ENCODE measurements at regions not wholly inside any gene's neighbourhood (a gene's known extent, or its start where the extent isn't known, plus 50 kb on each side); places are given as distances from the start of the nearest gene placed in this dataset.

DNA sequence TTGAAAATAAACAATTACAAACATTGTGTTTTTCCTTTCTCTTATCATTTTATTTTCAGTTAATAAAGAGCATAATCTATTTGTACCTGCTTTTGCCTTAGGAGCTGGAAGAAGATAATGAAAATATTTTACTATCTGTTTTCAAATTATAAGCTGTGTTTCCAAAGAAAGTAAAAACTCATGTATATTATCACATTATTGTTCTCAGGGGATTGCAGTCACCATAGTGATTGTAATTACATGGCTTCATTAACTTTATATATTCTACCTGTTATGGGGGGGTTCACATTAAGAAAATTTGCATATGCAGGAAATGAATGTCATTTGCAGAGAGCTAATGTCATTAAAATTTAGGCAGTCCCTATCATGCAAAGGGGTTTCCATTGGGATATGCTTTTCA is 542.3 kb downstream of the NXPH1 start:
- Histone ChIP-seq H3K36me3 (ENCODE audit: low read depth, missing control alignments) (no peaks in the 10 kb centered on the region), H3K4me1 (no peaks in the 10 kb centered on the region), H3K4me3 (no peak overlapping the region), H3K27me3 (no peaks in the 10 kb centered on the region), H3K9me3 (no peaks in the 10 kb centered on the region), H3K27ac (no peak overlapping the region)
- intact Hi-C loops (cut with DNase I; ENCODE audit: low total_unique reads): no loop called here
- no peak for DNase-seq
- TF ChIP-seq, protein P1, sequence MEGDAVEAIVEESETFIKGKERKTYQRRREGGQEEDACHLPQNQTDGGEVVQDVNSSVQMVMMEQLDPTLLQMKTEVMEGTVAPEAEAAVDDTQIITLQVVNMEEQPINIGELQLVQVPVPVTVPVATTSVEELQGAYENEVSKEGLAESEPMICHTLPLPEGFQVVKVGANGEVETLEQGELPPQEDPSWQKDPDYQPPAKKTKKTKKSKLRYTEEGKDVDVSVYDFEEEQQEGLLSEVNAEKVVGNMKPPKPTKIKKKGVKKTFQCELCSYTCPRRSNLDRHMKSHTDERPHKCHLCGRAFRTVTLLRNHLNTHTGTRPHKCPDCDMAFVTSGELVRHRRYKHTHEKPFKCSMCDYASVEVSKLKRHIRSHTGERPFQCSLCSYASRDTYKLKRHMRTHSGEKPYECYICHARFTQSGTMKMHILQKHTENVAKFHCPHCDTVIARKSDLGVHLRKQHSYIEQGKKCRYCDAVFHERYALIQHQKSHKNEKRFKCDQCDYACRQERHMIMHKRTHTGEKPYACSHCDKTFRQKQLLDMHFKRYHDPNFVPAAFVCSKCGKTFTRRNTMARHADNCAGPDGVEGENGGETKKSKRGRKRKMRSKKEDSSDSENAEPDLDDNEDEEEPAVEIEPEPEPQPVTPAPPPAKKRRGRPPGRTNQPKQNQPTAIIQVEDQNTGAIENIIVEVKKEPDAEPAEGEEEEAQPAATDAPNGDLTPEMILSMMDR (IDR thresholded peaks at IDR 0.05): no peak
- TF ChIP-seq POLR2A (IDR thresholded peaks at IDR 0.05): no peak

DNA sequence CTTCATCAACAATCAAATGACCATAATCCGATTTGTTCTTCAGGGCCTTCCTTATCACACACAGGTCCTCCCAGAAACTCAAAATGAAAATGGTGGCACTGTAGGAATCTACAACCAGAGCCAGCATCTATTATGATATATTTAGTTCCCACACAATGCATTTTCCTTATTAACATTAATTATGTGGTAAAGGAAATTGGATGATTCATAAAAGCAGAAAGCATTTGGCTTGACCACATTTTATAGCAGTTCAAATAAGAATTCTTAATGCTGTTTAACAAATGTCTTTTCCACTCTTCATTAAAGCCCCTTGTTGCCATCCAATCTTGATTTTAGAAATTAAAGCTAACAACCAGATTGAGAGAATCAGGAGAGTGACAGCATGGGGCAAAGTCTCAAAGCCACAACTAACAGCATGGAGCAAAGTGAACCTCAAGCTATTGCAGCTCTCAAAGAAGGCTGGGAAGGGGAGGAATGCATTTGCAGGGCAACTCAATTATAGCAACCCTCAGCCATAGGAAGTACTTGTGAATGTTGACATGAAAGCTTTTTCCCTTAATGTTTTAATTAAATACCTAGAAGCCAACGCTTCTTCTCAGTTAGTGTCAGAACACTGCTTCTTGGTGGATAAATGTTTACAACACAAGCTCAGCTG is 549.1 kb downstream of the NXPH1 start:
- Histone ChIP-seq H3K4me3 (no peak overlapping the region), H3K36me3 (ENCODE audit: low read depth, missing control alignments) (no peaks in the 10 kb centered on the region), H3K4me1 (no peaks in the 10 kb centered on the region), H3K27ac (no peak overlapping the region), H3K9me3 (no peaks in the 10 kb centered on the region), H3K27me3 (no peaks in the 10 kb centered on the region)
- no peak for DNase-seq
- TF ChIP-seq POLR2A (IDR thresholded peaks at IDR 0.05): no peak
- TF ChIP-seq, protein P1 (IDR thresholded peaks at IDR 0.05): no peak
- WGBS, 2 donors: 85 to 91% methylated on average over 2 of the region's 2 CpGs
- intact Hi-C loops (cut with DNase I; ENCODE audit: low total_unique reads): no loop called here

DNA sequence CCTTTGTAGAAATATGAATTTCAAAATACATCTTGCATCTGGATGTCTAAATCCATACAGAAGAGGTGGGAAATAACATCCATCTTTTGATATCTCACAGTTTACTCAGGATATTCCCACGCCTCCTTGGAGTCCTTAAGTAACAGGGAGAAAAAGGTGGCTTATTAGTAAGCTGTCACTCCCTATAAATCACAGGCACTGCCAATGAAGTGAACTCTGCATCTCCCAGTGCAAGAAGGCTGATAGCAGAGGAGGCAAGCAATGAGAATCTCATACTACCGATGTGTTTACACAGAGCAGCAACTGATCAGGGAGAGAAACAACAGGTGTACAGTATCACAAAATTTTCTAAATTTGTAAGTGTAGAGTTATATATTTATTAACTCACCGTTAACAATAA is 551.8 kb downstream of the NXPH1 start:
- 65 to 67% methylated on average over 3 of the region's 3 CpGs for WGBS, 2 donors
- Histone ChIP-seq H3K9me3 (no peaks in the 10 kb centered on the region), H3K36me3 (ENCODE audit: low read depth, missing control alignments) (no peaks in the 10 kb centered on the region), H3K27me3 (no peaks in the 10 kb centered on the region), H3K4me3 (no peak overlapping the region), H3K4me1 (no peaks in the 10 kb centered on the region), H3K27ac (no peak overlapping the region)
- no peak for TF ChIP-seq POLR2A (IDR thresholded peaks at IDR 0.05)
- TF ChIP-seq, protein P1 (IDR thresholded peaks at IDR 0.05): no peak
- no peak for DNase-seq
- intact Hi-C loops (cut with DNase I; ENCODE audit: low total_unique reads): no loop called here

DNA sequence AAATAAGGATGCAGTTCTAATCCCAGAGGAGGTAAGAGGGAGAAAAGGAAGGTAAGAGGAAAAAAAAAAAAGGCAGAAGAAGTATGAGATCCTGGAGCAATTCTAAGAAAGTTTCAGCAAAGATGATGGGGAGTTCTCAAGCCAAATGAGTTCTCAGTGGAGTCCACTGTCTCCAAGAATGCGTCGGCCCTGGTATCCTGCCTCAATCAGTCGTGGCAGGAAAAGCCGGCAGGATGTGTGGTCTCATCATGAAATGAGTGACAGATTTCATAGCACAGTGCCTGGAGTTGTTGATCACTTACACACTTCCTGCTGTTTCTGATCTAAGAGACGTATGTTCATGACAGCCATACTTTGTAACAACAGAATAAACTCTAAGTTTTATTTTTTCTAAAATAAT is 554.9 kb downstream of the NXPH1 start:
- no peak for DNase-seq
- Histone ChIP-seq H3K9me3 (no peaks in the 10 kb centered on the region), H3K36me3 (ENCODE audit: low read depth, missing control alignments) (no peaks in the 10 kb centered on the region), H3K4me3 (no peak overlapping the region), H3K4me1 (no peaks in the 10 kb centered on the region), H3K27ac (no peak overlapping the region), H3K27me3 (no peaks in the 10 kb centered on the region)
- no peak for TF ChIP-seq POLR2A (IDR thresholded peaks at IDR 0.05)
- TF ChIP-seq, protein P1 (IDR thresholded peaks at IDR 0.05): no peak
- intact Hi-C loops (cut with DNase I; ENCODE audit: low total_unique reads): no loop called here
- WGBS, 2 donors: 79 to 81% methylated on average over 5 of the region's 5 CpGs

DNA sequence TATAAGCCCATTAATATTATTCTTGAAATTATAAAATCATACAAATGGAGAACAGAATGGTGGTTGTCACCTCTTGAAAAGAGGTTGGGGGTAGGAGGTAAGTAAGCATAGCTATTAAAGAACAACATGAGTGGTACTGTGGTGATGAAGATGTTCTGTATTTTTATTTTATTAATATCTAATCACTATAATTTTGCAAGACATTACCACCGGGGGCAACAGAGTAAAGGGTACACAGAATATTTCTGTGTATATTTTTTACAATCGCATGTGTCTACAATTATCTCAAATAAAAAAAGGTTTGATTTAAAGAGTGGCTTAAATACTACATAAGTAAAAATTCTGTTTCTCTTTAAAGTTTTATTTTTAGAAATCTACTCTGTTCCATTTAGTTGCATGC is 557.8 kb downstream of the NXPH1 start:
- intact Hi-C loops (cut with DNase I; ENCODE audit: low total_unique reads): no loop called here
- DNase-seq: no peak
- H3K36me3 ChIP-seq (ENCODE audit: low read depth, missing control alignments): no peaks in the 10 kb centered on the region
- no peak overlapping the region for H3K27ac ChIP-seq
- TF ChIP-seq, protein P1 (IDR thresholded peaks at IDR 0.05): no peak
- TF ChIP-seq POLR2A (IDR thresholded peaks at IDR 0.05): no peak
- WGBS, 2 donors: 87% methylated on average over 2 of the region's 2 CpGs
- no peaks in the 10 kb centered on the region for H3K9me3 ChIP-seq
- H3K4me1 ChIP-seq: no peaks in the 10 kb centered on the region
- H3K27me3 ChIP-seq: no peaks in the 10 kb centered on the region
- H3K4me3 ChIP-seq: no peak overlapping the region

All from testis (tissue), 2 donors.